Keratinocyte (primary cell): ENCODE measurements at regions not wholly inside any gene's neighbourhood (a gene's known extent, or its start where the extent isn't known, plus 50 kb on each side); places are given as distances from the start of the nearest gene placed in this dataset.

Source experiments
- DNase-seq: peaks from one replicate; pipeline ENCODE4 v3.0.0-alpha.2; 2011; ENCODE audit warnings: low read depth, missing footprints, low spot score
- FAIRE-seq: peaks from 2 replicates; lab custom pipeline; 2011; peaks lifted over from hg19 to GRCh38; lab: Jason Lieb, UNC
- H2AFZ ChIP-seq: 2 replicates; pipeline ENCODE4 v1.6.0; 2012; ENCODE audit warnings: low read length, control low read depth, inconsistent platforms; ENCODE audit not compliant: control insufficient read depth
- H3K27ac ChIP-seq: 2 replicates; pipeline ENCODE4 v1.5.1; 2011; ENCODE audit warnings: low read length; ENCODE audit not compliant: control insufficient read depth, insufficient read depth
- H3K27me3 ChIP-seq: 3 replicates; pipeline ENCODE4 v1.6.0; 2011; ENCODE audit warnings: low read length; ENCODE audit not compliant: control insufficient read depth, insufficient read depth; ENCODE audit errors: extremely low read depth
- H3K36me3 ChIP-seq, 2 experiments: 2 replicates in 1 of 2; 3 replicates in 1 of 2; pipeline ENCODE4 v1.5.1; 2011; ENCODE audit warnings: low read length in 2 of 2, mild to moderate bottlenecking in 1 of 2; ENCODE audit not compliant: control insufficient read depth in 2 of 2, insufficient read depth in 2 of 2; ENCODE audit errors: extremely low read depth in 1 of 2
- H3K4me1 ChIP-seq: 3 replicates; pipeline ENCODE4 v1.5.1; 2011; ENCODE audit warnings: low read length; ENCODE audit not compliant: control insufficient read depth, insufficient read depth; ENCODE audit errors: extremely low read depth
- H3K4me2 ChIP-seq: 3 replicates; pipeline ENCODE4 v1.6.0; 2011; ENCODE audit warnings: low read depth, low read length; ENCODE audit not compliant: control insufficient read depth, insufficient read depth; ENCODE audit errors: extremely low read depth
- H3K4me3 ChIP-seq, 3 experiments: fragments of 200-600 bp in 1 of 3; sonication (generic) in 1 of 3; 2 replicates in 2 of 3; 3 replicates in 1 of 3; pipeline ENCODE4 v1.5.1; 2011 to 2016; ENCODE audit warnings: low read length in 3 of 3, mild to moderate bottlenecking in 3 of 3, control low read depth in 2 of 3, inconsistent platforms in 1 of 3, low read depth in 1 of 3, mixed read lengths in 1 of 3, mixed run types in 1 of 3, moderate library complexity in 1 of 3; ENCODE audit not compliant: control insufficient read depth in 2 of 3, insufficient read depth in 2 of 3; ENCODE audit errors: extremely low read depth in 1 of 3
- H3K79me2 ChIP-seq: 2 replicates; pipeline ENCODE4 v1.6.0; 2012; ENCODE audit warnings: low read length; ENCODE audit not compliant: control insufficient read depth, insufficient read depth
- H3K9ac ChIP-seq: 3 replicates; pipeline ENCODE4 v1.6.0; 2011; ENCODE audit warnings: low read length; ENCODE audit not compliant: control insufficient read depth, insufficient read depth; ENCODE audit errors: extremely low read depth
- H3K9me1 ChIP-seq: 3 replicates; pipeline ENCODE4 v1.6.0; 2011; ENCODE audit warnings: low read length; ENCODE audit not compliant: control insufficient read depth, insufficient read depth; ENCODE audit errors: extremely low read depth
- H3K9me3 ChIP-seq: 2 replicates; pipeline ENCODE4 v1.5.1; 2012; ENCODE audit warnings: low read depth, low read length; ENCODE audit not compliant: control insufficient read depth
- H4K20me1 ChIP-seq: 3 replicates; pipeline ENCODE4 v1.6.0; 2011; ENCODE audit warnings: low read length; ENCODE audit not compliant: control insufficient read depth, insufficient read depth; ENCODE audit errors: extremely low read depth
- EZH2 ChIP-seq: IDR thresholded peaks from one replicate; pipeline ENCODE4 v1.6.1; 2012; ENCODE audit warnings: inconsistent platforms, mild to moderate bottlenecking, low read length, moderate library complexity
- dilution Hi-C: fragments of 300-500 bp; cut with MboI; formaldehyde crosslinking; loops from one replicate; pipeline ENCODE4 v1.7.0; 2020; ENCODE audit warnings: low sequenced_read_pairs; ENCODE audit not compliant: extremely low pct_ligation_motif_present
- TF ChIP-seq, protein P1 (sequence below), 3 experiments: IDR thresholded peaks in 1 of 3; conservative IDR thresholded peaks in 1 of 3; optimal IDR thresholded peaks in 1 of 3; 2 replicates in 2 of 3; 3 replicates in 1 of 3; pipeline versions ENCODE3 to v1.5.1; 2011; ENCODE audit warnings: low read length in 3 of 3, mild to moderate bottlenecking in 3 of 3, moderate library complexity in 2 of 3, control low read depth in 1 of 3, inconsistent platforms in 1 of 3; ENCODE audit not compliant: insufficient read depth in 2 of 3; ENCODE audit errors: extremely low read depth in 1 of 3

DNA sequence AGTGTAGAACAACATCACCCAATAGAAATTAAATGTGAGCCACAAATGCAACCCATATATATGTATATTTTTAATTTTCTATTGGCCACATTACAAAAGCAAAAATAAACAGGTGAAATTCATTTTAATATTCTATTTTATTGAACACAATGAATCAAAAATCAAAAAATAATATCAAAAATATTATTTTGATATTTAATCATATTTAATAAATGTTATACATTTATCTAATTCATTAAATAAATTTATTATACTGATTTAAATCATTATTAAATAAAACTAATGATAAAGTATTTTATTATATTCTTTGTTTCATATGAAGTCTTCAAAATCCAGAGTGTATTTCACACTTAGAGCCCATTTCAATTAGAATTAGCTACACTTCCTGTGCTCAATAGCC lies 98.4 kb upstream of the MANEA start:
- Histone ChIP-seq H3K4me1 (no peaks in the 10 kb centered on the region), H3K27me3 (no peaks in the 10 kb centered on the region), H4K20me1 (no peaks in the 10 kb centered on the region), H3K79me2 (no peaks in the 10 kb centered on the region), H2AFZ (no peak overlapping the region), H3K9ac (no peak overlapping the region), H3K9me3 (no peaks in the 10 kb centered on the region), H3K36me3 (no peaks in the 10 kb centered on the region), H3K4me3 (no peak overlapping the region), H3K9me1 (no peaks in the 10 kb centered on the region), H3K4me2 (no peak overlapping the region), H3K27ac (no peak overlapping the region)
- no peak for FAIRE-seq
- dilution Hi-C loops, result no loop called here
- DNase-seq, result no peak
- TF ChIP-seq, protein P1, sequence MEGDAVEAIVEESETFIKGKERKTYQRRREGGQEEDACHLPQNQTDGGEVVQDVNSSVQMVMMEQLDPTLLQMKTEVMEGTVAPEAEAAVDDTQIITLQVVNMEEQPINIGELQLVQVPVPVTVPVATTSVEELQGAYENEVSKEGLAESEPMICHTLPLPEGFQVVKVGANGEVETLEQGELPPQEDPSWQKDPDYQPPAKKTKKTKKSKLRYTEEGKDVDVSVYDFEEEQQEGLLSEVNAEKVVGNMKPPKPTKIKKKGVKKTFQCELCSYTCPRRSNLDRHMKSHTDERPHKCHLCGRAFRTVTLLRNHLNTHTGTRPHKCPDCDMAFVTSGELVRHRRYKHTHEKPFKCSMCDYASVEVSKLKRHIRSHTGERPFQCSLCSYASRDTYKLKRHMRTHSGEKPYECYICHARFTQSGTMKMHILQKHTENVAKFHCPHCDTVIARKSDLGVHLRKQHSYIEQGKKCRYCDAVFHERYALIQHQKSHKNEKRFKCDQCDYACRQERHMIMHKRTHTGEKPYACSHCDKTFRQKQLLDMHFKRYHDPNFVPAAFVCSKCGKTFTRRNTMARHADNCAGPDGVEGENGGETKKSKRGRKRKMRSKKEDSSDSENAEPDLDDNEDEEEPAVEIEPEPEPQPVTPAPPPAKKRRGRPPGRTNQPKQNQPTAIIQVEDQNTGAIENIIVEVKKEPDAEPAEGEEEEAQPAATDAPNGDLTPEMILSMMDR (optimal IDR thresholded peaks at IDR 0.05 in 1 of 3, IDR thresholded peaks at IDR 0.05 in 1 of 3, conservative IDR thresholded peaks at IDR 0.05 in 1 of 3; ENCODE audit: extremely low read depth in 1 of 3, insufficient read depth in 2 of 3, low read length in 3 of 3), result no peak
- no peak for TF ChIP-seq EZH2

DNA sequence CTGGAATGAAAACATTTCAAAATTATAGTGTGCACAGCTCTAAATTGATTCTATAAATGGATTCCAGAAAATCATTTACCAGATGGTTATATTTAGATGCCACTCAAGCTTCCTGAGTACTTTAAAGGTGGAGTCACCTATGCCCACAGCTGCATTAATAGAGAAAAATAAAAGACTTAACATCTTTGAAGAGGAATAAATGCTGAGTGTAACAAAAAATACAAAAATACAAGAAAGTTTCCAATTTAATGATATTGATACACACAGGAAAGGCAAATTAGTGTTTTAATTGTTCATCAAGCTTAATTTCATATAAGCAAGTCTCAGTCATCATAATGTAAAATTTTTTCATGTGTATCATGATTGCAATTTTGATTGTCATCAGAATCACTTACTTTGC lies 89.5 kb upstream of the MANEA start:
- Histone ChIP-seq H3K79me2 (no peaks in the 10 kb centered on the region), H3K4me3 (no peak overlapping the region), H3K4me2 (no peak overlapping the region), H3K9ac (no peak overlapping the region), H4K20me1 (no peaks in the 10 kb centered on the region), H3K9me1 (no peaks in the 10 kb centered on the region), H3K27ac (no peak overlapping the region), H3K36me3 (no peaks in the 10 kb centered on the region), H3K9me3 (no peaks in the 10 kb centered on the region), H2AFZ (no peak overlapping the region), H3K4me1 (no peaks in the 10 kb centered on the region), H3K27me3 (no peaks in the 10 kb centered on the region)
- DNase-seq (no peak), FAIRE-seq (no peak)
- TF ChIP-seq, protein P1 (optimal IDR thresholded peaks at IDR 0.05 in 1 of 3, IDR thresholded peaks at IDR 0.05 in 1 of 3, conservative IDR thresholded peaks at IDR 0.05 in 1 of 3; ENCODE audit: extremely low read depth in 1 of 3, insufficient read depth in 2 of 3, low read length in 3 of 3), result no peak
- TF ChIP-seq EZH2, result no peak
- dilution Hi-C loops, result no loop called here
